SK-N-SH (cell line): ENCODE measurements at regions not wholly inside any gene's neighbourhood (a gene's known extent, or its start where the extent isn't known, plus 50 kb on each side); places are given as distances from the start of the nearest gene placed in this dataset.

Experiments used
- CTCF ChIA-PET: fragments of 300-600, 350-600 bp; formaldehyde crosslinking; extraction: SDS; loops from one replicate; lab custom pipeline; 2021; lab: Yijun Ruan, JAX
- POLR2A ChIA-PET: fragments of 350-600 bp; sonication (Branson Sonifier 250); formaldehyde crosslinking; extraction: SDS; loops from one replicate; lab custom pipeline; 2020; ENCODE audit warnings: antibody characterized with exemption, inconsistent platforms; lab: Yijun Ruan, JAX
- DNase-seq: peaks from one replicate; pipeline ENCODE4 v3.0.0; 2012
- H2AFZ ChIP-seq: fragments of 200-600 bp; sonication (generic); 2 replicates; pipeline ENCODE4 v1.8.1; 2016; ENCODE audit warnings: antibody characterized with exemption, mild to moderate bottlenecking, low read depth
- H3F3A ChIP-seq: fragments of 200-600 bp; sonication (generic); replicated peaks from 2 replicates; pipeline ENCODE3; 2016; ENCODE audit warnings: antibody characterized with exemption, mild to moderate bottlenecking; ENCODE audit not compliant: insufficient read depth
- H3K27ac ChIP-seq, 2 experiments: fragments of 200-500 bp in 1 of 2; fragments of 200-600 bp in 1 of 2; sonication (Bioruptor generic) in 1 of 2; sonication (generic), shearing (Covaris generic) in 1 of 2; 2 replicates each; pipeline versions ENCODE4 v1.5.1 to v1.6.1; 2014 to 2016; ENCODE audit warnings: low read depth in 2 of 2, inconsistent platforms in 1 of 2, low read length in 1 of 2, mild to moderate bottlenecking in 1 of 2, mixed read lengths in 1 of 2
- H3K27me3 ChIP-seq: fragments of 200-600 bp; sonication (generic), shearing (Covaris generic); 2 replicates; pipeline ENCODE4 v1.6.1; 2016; ENCODE audit warnings: mixed run types; ENCODE audit not compliant: insufficient read depth
- H3K36me3 ChIP-seq, 2 experiments: fragments of 200-500 bp in 1 of 2; fragments of 200-600 bp in 1 of 2; sonication (Bioruptor generic) in 1 of 2; sonication (generic) in 1 of 2; replicated peaks in 1 of 2; 2 replicates each; pipeline versions ENCODE3 to v1.5.1; 2014 to 2016; ENCODE audit warnings: low read length in 1 of 2, mild to moderate bottlenecking in 1 of 2; ENCODE audit not compliant: insufficient read depth in 2 of 2, control insufficient read depth in 1 of 2
- H3K4me1 ChIP-seq, 2 experiments: fragments of 200-500 bp in 1 of 2; fragments of 200-600 bp in 1 of 2; sonication (Bioruptor generic) in 1 of 2; sonication (generic), shearing (Covaris generic) in 1 of 2; 2 replicates each; pipeline versions ENCODE4 v1.5.1 to v1.6.1; 2014 to 2016; ENCODE audit warnings: low read depth in 1 of 2, low read length in 1 of 2, mixed run types in 1 of 2; ENCODE audit not compliant: insufficient read depth in 2 of 2, control insufficient read depth in 1 of 2
- H3K4me2 ChIP-seq: fragments of 200-600 bp; sonication (generic), shearing (Covaris generic); 2 replicates; pipeline ENCODE4 v1.6.1; 2017; ENCODE audit warnings: mixed run types
- H3K4me3 ChIP-seq, 2 experiments: fragments of 200-500 bp in 1 of 2; fragments of 200-600 bp in 1 of 2; sonication (Bioruptor generic) in 1 of 2; sonication (generic), shearing (Covaris generic) in 1 of 2; 2 replicates each; pipeline versions ENCODE4 v1.5.1 to v1.8.1; 2014 to 2016; ENCODE audit warnings: low read depth in 2 of 2, inconsistent platforms in 1 of 2, low read length in 1 of 2, mild to moderate bottlenecking in 1 of 2, mixed read lengths in 1 of 2, moderate library complexity in 1 of 2
- H3K79me2 ChIP-seq: fragments of 200-600 bp; sonication (generic); 2 replicates; pipeline ENCODE4 v1.8.1; 2017; ENCODE audit warnings: mild to moderate bottlenecking; ENCODE audit not compliant: insufficient read depth
- H3K9ac ChIP-seq: fragments of 200-600 bp; sonication (generic); 2 replicates; pipeline ENCODE4 v1.6.1; 2017; ENCODE audit warnings: mixed run types
- H3K9me2 ChIP-seq: fragments of 200-600 bp; sonication (generic); 2 replicates; pipeline ENCODE4 v1.6.1; 2017; ENCODE audit warnings: mixed run types
- H3K9me3 ChIP-seq: fragments of 200-600 bp; sonication (generic); 2 replicates; pipeline ENCODE4 v1.6.1; 2017; ENCODE audit warnings: mixed run types, mild to moderate bottlenecking, moderate library complexity
- H4K20me1 ChIP-seq: fragments of 200-600 bp; sonication (generic); 2 replicates; pipeline ENCODE4 v1.6.1; 2017; ENCODE audit warnings: mild to moderate bottlenecking, mixed run types; ENCODE audit not compliant: insufficient read depth
- CHD2 ChIP-seq: fragments of 150-350 bp; IDR thresholded peaks from 2 replicates; pipeline ENCODE4 v1.6.1; 2018; ENCODE audit warnings: low read length; ENCODE audit not compliant: partially characterized antibody
- EP300 ChIP-seq, 2 experiments: IDR thresholded peaks; 2 replicates each; pipeline versions ENCODE4 v1.4.0 to v1.6.1; 2012; ENCODE audit warnings: borderline replicate concordance in 1 of 2, low read depth in 1 of 2, low read length in 1 of 2
- EZH2phosphoT487 ChIP-seq: fragments of 200-600 bp; sonication (generic); IDR thresholded peaks from 2 replicates; pipeline ENCODE4 v1.6.1; 2017; ENCODE audit warnings: low read depth, mixed run types, mild to moderate bottlenecking, antibody characterized with exemption, moderate library complexity, borderline replicate concordance
- FOXJ3 ChIP-seq: sonication (generic); formaldehyde crosslinking; IDR thresholded peaks from 2 replicates; pipeline ENCODE4 v1.5.1; 2020; ENCODE audit warnings: mild to moderate bottlenecking, missing genetic modification reagents
- GATA2 ChIP-seq: sonication (generic); formaldehyde crosslinking; IDR thresholded peaks from 2 replicates; pipeline ENCODE4 v1.5.0; 2020; ENCODE audit warnings: mild to moderate bottlenecking, missing genetic modification reagents
- JUND ChIP-seq: IDR thresholded peaks from 2 replicates; pipeline ENCODE4 v1.4.0; 2012
- MXI1 ChIP-seq: IDR thresholded peaks from 2 replicates; pipeline ENCODE4 v1.6.1; 2012; ENCODE audit warnings: mild to moderate bottlenecking, low read depth, low read length, improper control_type of control experiment
- NFIC ChIP-seq: IDR thresholded peaks from 2 replicates; pipeline ENCODE4 v1.4.0; 2012; ENCODE audit warnings: borderline replicate concordance
- PBX3 ChIP-seq: IDR thresholded peaks from 2 replicates; pipeline ENCODE4; 2012
- RFX5 ChIP-seq: IDR thresholded peaks from 2 replicates; pipeline ENCODE4 v1.6.1; 2012; ENCODE audit warnings: mild to moderate bottlenecking, improper control_type of control experiment, low read length
- SIN3A ChIP-seq: IDR thresholded peaks from 2 replicates; pipeline ENCODE4 v1.6.1; 2012; ENCODE audit warnings: low read depth, mild to moderate bottlenecking, low read length, moderate library complexity, borderline replicate concordance
- TAF1 ChIP-seq: IDR thresholded peaks from 2 replicates; pipeline ENCODE4 v1.6.1; 2012; ENCODE audit warnings: low read depth, mild to moderate bottlenecking, low read length, moderate library complexity, borderline replicate concordance
- TEAD4 ChIP-seq: IDR thresholded peaks from 2 replicates; pipeline ENCODE4 v1.4.0; 2012; ENCODE audit warnings: mild to moderate bottlenecking, borderline replicate concordance; ENCODE audit not compliant: insufficient read depth
- ZBTB33 ChIP-seq: IDR thresholded peaks from 2 replicates; pipeline ENCODE4 v1.4.0; 2012; ENCODE audit warnings: low read depth, borderline replicate concordance
- WGBS: methylation state at CpG from one replicate; pipeline ENCODE4 v1.1.6; 2017; ENCODE audit warnings: low lambda C conversion rate; 5-methylcytosine and 5-hydroxymethylcytosine counted together
- TF ChIP-seq, protein P1 (sequence below): fragments of 150-350 bp; IDR thresholded peaks from 2 replicates; pipeline ENCODE4 v1.6.1; 2017; ENCODE audit warnings: antibody characterized with exemption, low read length, low read depth, borderline replicate concordance
- TF ChIP-seq, protein P2 (sequence below): IDR thresholded peaks from 2 replicates; pipeline ENCODE4 v1.4.0; 2012; ENCODE audit warnings: low read depth
- TF ChIP-seq, protein P3 (sequence below): IDR thresholded peaks from 2 replicates; pipeline ENCODE4 v1.6.1; 2012; ENCODE audit warnings: mild to moderate bottlenecking, low read depth, low read length, moderate library complexity

DNA sequence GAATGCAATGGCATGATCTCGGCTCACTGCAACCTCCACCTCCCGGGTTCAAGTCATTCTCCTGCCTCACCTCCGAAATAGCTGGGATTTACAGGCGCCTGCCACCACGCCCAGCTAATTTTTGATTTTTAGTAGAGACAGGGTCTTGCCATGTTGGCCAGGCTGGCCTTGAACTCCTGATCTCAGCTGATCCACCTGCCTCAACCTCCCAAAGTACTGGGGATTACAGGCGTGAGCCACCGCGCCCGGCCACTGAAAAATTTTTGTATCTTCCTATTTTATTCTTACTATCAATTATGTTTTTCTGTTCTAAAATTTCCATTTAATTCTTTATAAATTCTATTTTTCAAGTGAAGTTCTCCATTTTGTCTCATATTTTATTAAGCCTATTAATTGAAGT, 730.4 kb downstream of the EDEM1 start:
- Histone ChIP-seq H4K20me1 (no peaks in the 10 kb centered on the region), H3K9me2 (no peaks in the 10 kb centered on the region), H3K27ac (no peak overlapping the region), H3K4me3 (no peak overlapping the region), H3K79me2 (no peaks in the 10 kb centered on the region), H3K4me1 (no peaks in the 10 kb centered on the region), H3K9ac (no peak overlapping the region), H3K4me2 (no peak overlapping the region), H3K27me3 (no peaks in the 10 kb centered on the region), H2AFZ (no peak overlapping the region), H3K9me3 (no peaks in the 10 kb centered on the region), H3F3A (no peaks in the 10 kb centered on the region), H3K36me3 (no peaks in the 10 kb centered on the region)
- POLR2A ChIA-PET: no interaction called here
- DNase-seq: no peak
- TF ChIP-seq, protein P1, sequence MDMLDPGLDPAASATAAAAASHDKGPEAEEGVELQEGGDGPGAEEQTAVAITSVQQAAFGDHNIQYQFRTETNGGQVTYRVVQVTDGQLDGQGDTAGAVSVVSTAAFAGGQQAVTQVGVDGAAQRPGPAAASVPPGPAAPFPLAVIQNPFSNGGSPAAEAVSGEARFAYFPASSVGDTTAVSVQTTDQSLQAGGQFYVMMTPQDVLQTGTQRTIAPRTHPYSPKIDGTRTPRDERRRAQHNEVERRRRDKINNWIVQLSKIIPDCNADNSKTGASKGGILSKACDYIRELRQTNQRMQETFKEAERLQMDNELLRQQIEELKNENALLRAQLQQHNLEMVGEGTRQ: no peak
- TF ChIP-seq ZBTB33 (no peak), FOXJ3 (no peak), EZH2phosphoT487 (no peak), MXI1 (no peak), RFX5 (no peak), JUND (no peak), PBX3 (no peak), EP300 (IDR thresholded peaks at IDR 0.05; ENCODE audit: borderline replicate concordance in 1 of 2, low read depth in 1 of 2, low read length in 1 of 2) (no peak), GATA2 (no peak), TEAD4 (no peak), TAF1 (no peak), CHD2 (no peak), NFIC (no peak), SIN3A (no peak)
- TF ChIP-seq, protein P2, sequence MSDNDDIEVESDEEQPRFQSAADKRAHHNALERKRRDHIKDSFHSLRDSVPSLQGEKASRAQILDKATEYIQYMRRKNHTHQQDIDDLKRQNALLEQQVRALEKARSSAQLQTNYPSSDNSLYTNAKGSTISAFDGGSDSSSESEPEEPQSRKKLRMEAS: no peak
- TF ChIP-seq, protein P3, sequence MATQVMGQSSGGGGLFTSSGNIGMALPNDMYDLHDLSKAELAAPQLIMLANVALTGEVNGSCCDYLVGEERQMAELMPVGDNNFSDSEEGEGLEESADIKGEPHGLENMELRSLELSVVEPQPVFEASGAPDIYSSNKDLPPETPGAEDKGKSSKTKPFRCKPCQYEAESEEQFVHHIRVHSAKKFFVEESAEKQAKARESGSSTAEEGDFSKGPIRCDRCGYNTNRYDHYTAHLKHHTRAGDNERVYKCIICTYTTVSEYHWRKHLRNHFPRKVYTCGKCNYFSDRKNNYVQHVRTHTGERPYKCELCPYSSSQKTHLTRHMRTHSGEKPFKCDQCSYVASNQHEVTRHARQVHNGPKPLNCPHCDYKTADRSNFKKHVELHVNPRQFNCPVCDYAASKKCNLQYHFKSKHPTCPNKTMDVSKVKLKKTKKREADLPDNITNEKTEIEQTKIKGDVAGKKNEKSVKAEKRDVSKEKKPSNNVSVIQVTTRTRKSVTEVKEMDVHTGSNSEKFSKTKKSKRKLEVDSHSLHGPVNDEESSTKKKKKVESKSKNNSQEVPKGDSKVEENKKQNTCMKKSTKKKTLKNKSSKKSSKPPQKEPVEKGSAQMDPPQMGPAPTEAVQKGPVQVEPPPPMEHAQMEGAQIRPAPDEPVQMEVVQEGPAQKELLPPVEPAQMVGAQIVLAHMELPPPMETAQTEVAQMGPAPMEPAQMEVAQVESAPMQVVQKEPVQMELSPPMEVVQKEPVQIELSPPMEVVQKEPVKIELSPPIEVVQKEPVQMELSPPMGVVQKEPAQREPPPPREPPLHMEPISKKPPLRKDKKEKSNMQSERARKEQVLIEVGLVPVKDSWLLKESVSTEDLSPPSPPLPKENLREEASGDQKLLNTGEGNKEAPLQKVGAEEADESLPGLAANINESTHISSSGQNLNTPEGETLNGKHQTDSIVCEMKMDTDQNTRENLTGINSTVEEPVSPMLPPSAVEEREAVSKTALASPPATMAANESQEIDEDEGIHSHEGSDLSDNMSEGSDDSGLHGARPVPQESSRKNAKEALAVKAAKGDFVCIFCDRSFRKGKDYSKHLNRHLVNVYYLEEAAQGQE: no peak
- WGBS: 37% methylated on average over 9 of the region's 9 CpGs
- CTCF ChIA-PET: interaction anchor here (0.6 kb wide), 1 partner anchor 11 kb away, joined by 3 read pairs; no protein-coding TSS in a partner anchor
